HG02759 (cell line): ENCODE measurements at regions not wholly inside any gene's neighbourhood (a gene's known extent, or its start where the extent isn't known, plus 50 kb on each side); places are given as distances from the start of the nearest gene placed in this dataset.

Experiments
- ATAC-seq: cut with Tn5 transposase; IDR thresholded peaks from one replicate; pipeline ENCODE4 v1.9.1; 2021; ENCODE audit warnings: mild to moderate bottlenecking, moderate library complexity; ENCODE audit not compliant: unreplicated experiment

DNA sequence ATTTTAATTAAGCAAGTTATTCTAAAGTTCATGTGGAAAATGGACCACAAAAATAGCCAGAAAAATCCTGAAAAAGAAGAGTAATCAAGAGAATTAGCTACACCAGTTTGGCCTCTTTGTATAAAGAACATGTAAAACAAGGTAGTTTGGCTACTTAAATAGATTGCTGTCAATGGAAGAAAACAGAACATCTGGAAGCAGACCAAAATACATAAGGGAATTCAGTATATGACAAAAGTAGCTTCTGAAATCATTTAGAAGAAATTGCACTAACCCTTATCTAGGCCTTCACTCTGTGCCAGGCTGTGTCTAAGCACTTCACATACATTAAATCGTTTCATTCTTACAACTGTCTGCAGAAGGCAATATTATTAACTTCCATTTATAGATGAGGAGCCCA lies 156.6 kb downstream of the PRDM6 start:
- ATAC-seq, result no peak

DNA sequence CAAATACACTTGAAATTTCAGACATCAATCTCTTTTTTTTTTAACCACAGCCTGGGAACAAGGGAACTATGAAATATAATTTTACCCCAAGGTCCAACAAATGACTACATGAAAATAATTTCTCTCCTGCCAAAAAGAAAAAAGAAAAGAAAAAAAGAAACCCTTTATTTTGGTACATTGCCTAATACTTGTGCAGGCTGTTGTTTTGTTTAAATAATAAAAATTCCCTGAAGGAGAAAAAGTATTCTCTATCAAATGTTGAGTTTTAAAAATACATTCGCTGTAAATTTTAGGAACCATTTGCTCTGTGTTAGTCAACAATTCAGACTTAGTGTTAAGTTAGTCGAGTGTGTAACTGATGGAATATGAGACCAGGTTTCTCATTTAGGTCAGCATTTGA lies 155.4 kb downstream of the PRDM6 start:
- no peak for ATAC-seq
